Activated CD8-positive, alpha-beta memory T cell treated with anti-CD3 and anti-CD28 coated beads for 4 hours (primary cell): ENCODE measurements at regions not wholly inside any gene's neighbourhood (a gene's known extent, or its start where the extent isn't known, plus 50 kb on each side); places are given as distances from the start of the nearest gene placed in this dataset.
"Not testable (repeated sequence)": the region's sequence is repeated elsewhere in the genome, so short reads cannot be mapped to it uniquely, and the experiment has no call there.

Source experiments
- DNase-seq, 2 donors: peaks; one replicate each; pipeline ENCODE4 v3.0.0-alpha.2; 2020; ENCODE audit warnings: low read depth in 2 of 2

GRCh38 chr10:9028231-9028630, 973.7 kb downstream of the GATA3 start:
- no peak for DNase-seq

GRCh38 chr10:9035355-9035754, 980.9 kb downstream of the GATA3 start:
- no peak for DNase-seq

- no peak for DNase-seq
Observed at GRCh38 chr10:9036711-9037204, 982.3 kb downstream of the GATA3 start.

GRCh38 chr10:9038146-9038714, 983.7 kb downstream of the GATA3 start:
- no peak for DNase-seq

GRCh38 chr10:9043466-9043865, 989.0 kb downstream of the GATA3 start:
- DNase-seq = no peak

- no peak for DNase-seq
Observed at GRCh38 chr10:9045311-9045710, 990.8 kb downstream of the GATA3 start.

- no peak for DNase-seq
Observed at GRCh38 chr10:9051328-9051974, 997.0 kb downstream of the GATA3 start.

GRCh38 chr10:9052767-9053166, 998.3 kb downstream of the GATA3 start:
- no peak for DNase-seq

GRCh38 chr10:9056521-9056920, 1002.0 kb downstream of the GATA3 start:
- DNase-seq = no peak

- DNase-seq = not testable (repeated sequence)
Observed at GRCh38 chr10:9057293-9057692, 1002.8 kb downstream of the GATA3 start.

- no peak for DNase-seq
Observed at GRCh38 chr10:9060314-9060713, 1005.8 kb downstream of the GATA3 start.

GRCh38 chr10:9061871-9062270, 1007.4 kb downstream of the GATA3 start:
- DNase-seq = no peak

- DNase-seq = no peak
Observed at GRCh38 chr10:9066152-9066551, 1011.7 kb downstream of the GATA3 start.

- DNase-seq = no peak
Observed at GRCh38 chr10:9068003-9068402, 1013.5 kb downstream of the GATA3 start.

GRCh38 chr10:9069136-9069535, 1014.6 kb downstream of the GATA3 start:
- no peak for DNase-seq

- DNase-seq = no peak
Observed at GRCh38 chr10:9075420-9075819, 1020.9 kb downstream of the GATA3 start.

- DNase-seq = no peak
Observed at GRCh38 chr10:9076066-9076465, 1021.6 kb downstream of the GATA3 start.

GRCh38 chr10:9081253-9081652, 1026.8 kb downstream of the GATA3 start:
- no peak for DNase-seq

GRCh38 chr10:9081961-9082360, 1027.5 kb downstream of the GATA3 start:
- DNase-seq = no peak

- DNase-seq = no peak
Observed at GRCh38 chr10:9091530-9092093, 1037.1 kb downstream of the GATA3 start.

GRCh38 chr10:9096288-9096687, 1041.8 kb downstream of the GATA3 start:
- peak in 1 of 2 donors; percentile 9 for DNase-seq

- DNase-seq = no peak
Observed at GRCh38 chr10:9097206-9097990, 1042.9 kb downstream of the GATA3 start.

- DNase-seq = no peak
Observed at GRCh38 chr10:9097991-9098306, 1043.5 kb downstream of the GATA3 start.
